ENCODE measurements at regions not wholly inside any gene's neighbourhood (a gene's known extent, or its start where the extent isn't known, plus 50 kb on each side); places are given as distances from the start of the nearest gene placed in this dataset.

GRCh38 chr9:26725573-26725972 lies 167.0 kb downstream of the CAAP1 start:
- WGBS, 3 donors = 34 to 49% (median 42%) methylated on average over 3 of the region's 3 CpGs
- intact Hi-C loops (cut with DNase I) = loop anchor here in 1 of 4 donors (5.0 kb wide), 1 partner anchor 1643 kb away; no protein-coding TSS in a partner anchor
- H3K27me3 ChIP-seq = no peaks in the 10 kb centered on the region

GRCh38 chr9:26723486-26723885 lies 169.1 kb downstream of the CAAP1 start:
- DNase-seq = peak in 1 of 5 donors; percentile 9
- no peak overlapping the region for H3K27ac ChIP-seq
- TF ChIP-seq EP300 (IDR thresholded peaks at IDR 0.05) (no peak), CTCF (IDR thresholded peaks at IDR 0.05) (no peak), POLR2A (IDR thresholded peaks at IDR 0.05) (no peak)
- 16 to 26% (median 24%) methylated on average over 9 of the region's 9 CpGs for WGBS, 3 donors
- H3K4me1 ChIP-seq (ENCODE audit: insufficient read depth) = no peaks in the 10 kb centered on the region
- no peak overlapping the region for H3K4me3 ChIP-seq
- no peaks in the 10 kb centered on the region for H3K27me3 ChIP-seq
- H3K36me3 ChIP-seq = no peaks in the 10 kb centered on the region
- intact Hi-C loops (cut with DNase I) = no loop called here
- H3K9me3 ChIP-seq = no peaks in the 10 kb centered on the region

More at GRCh38 chr9:26725573-26725972, 167.0 kb downstream of the CAAP1 start:
- Histone ChIP-seq H3K4me3 (no peak overlapping the region), H3K4me1 (ENCODE audit: insufficient read depth) (no peaks in the 10 kb centered on the region), H3K36me3 (no peaks in the 10 kb centered on the region), H3K9me3 (no peaks in the 10 kb centered on the region), H3K27ac (no peak overlapping the region)
- DNase-seq = no peak
- TF ChIP-seq EP300 (IDR thresholded peaks at IDR 0.05) (no peak), CTCF (IDR thresholded peaks at IDR 0.05) (no peak), POLR2A (IDR thresholded peaks at IDR 0.05) (no peak)

GRCh38 chr9:26722755-26723154 lies 169.8 kb downstream of the CAAP1 start:
- no peaks in the 10 kb centered on the region for H3K27me3 ChIP-seq
- no peaks in the 10 kb centered on the region for H3K4me1 ChIP-seq (ENCODE audit: insufficient read depth)
- TF ChIP-seq POLR2A (IDR thresholded peaks at IDR 0.05) = no peak
- no peak for DNase-seq
- intact Hi-C loops (cut with DNase I) = no loop called here
- H3K4me3 ChIP-seq = no peak overlapping the region
- H3K36me3 ChIP-seq = no peaks in the 10 kb centered on the region
- H3K9me3 ChIP-seq = no peaks in the 10 kb centered on the region
- H3K27ac ChIP-seq = no peak overlapping the region
- 51 to 73% (median 56%) methylated on average over 6 of the region's 6 CpGs for WGBS, 3 donors

GRCh38 chr9:26710008-26710407 lies 182.6 kb downstream of the CAAP1 start:
- Histone ChIP-seq H3K4me3 (no peak overlapping the region), H3K9me3 (no peaks in the 10 kb centered on the region), H3K27ac (no peak overlapping the region), H3K27me3 (no peaks in the 10 kb centered on the region), H3K4me1 (ENCODE audit: insufficient read depth) (no peaks in the 10 kb centered on the region), H3K36me3 (no peaks in the 10 kb centered on the region)
- WGBS, 3 donors = 73 to 77% (median 74%) methylated on average over 3 of the region's 3 CpGs
- DNase-seq = no peak
- intact Hi-C loops (cut with DNase I) = no loop called here
- TF ChIP-seq EP300 (IDR thresholded peaks at IDR 0.05) (no peak), CTCF (IDR thresholded peaks at IDR 0.05) (no peak), POLR2A (IDR thresholded peaks at IDR 0.05) (no peak)

GRCh38 chr9:26706223-26706622 lies 186.4 kb downstream of the CAAP1 start:
- no peak overlapping the region for H3K27ac ChIP-seq
- 70 to 80% (median 79%) methylated on average over 3 of the region's 3 CpGs for WGBS, 3 donors
- TF ChIP-seq EP300 (IDR thresholded peaks at IDR 0.05) (no peak), POLR2A (IDR thresholded peaks at IDR 0.05) (no peak), CTCF (IDR thresholded peaks at IDR 0.05) (no peak)
- H3K36me3 ChIP-seq = no peaks in the 10 kb centered on the region
- DNase-seq = no peak
- no peaks in the 10 kb centered on the region for H3K9me3 ChIP-seq
- H3K4me3 ChIP-seq = no peak overlapping the region
- intact Hi-C loops (cut with DNase I) = no loop called here
- H3K4me1 ChIP-seq (ENCODE audit: insufficient read depth) = no peaks in the 10 kb centered on the region
- H3K27me3 ChIP-seq = no peaks in the 10 kb centered on the region
